8988T (cell line): ENCODE measurements at regions not wholly inside any gene's neighbourhood (a gene's known extent, or its start where the extent isn't known, plus 50 kb on each side); places are given as distances from the start of the nearest gene placed in this dataset.
"Not testable (repeated sequence)": the region's sequence is repeated elsewhere in the genome, so short reads cannot be mapped to it uniquely, and the experiment has no call there.

Source experiments
- DNase-seq: peaks from one replicate; pipeline ENCODE4 v3.0.0; 2011

DNA sequence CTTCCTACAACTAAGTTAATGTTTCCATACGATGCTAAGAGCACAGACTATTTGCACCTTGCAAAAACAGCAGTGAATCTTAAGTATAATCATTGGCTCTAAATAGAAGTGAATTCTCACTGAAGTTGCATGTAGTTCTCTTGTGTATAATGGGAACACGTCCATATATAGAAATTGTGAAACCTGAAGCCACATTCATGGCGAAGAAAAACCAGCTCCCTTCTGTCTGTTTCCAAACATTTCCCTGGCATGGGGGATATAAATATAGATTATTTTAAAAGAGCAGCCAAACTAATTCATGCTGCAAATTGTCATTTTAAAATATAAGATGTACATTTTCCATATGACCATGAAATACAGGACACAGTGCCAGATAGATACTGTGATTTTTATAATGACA, 71.1 kb downstream of the TRAM1L1 start:
- no peak for DNase-seq

DNA sequence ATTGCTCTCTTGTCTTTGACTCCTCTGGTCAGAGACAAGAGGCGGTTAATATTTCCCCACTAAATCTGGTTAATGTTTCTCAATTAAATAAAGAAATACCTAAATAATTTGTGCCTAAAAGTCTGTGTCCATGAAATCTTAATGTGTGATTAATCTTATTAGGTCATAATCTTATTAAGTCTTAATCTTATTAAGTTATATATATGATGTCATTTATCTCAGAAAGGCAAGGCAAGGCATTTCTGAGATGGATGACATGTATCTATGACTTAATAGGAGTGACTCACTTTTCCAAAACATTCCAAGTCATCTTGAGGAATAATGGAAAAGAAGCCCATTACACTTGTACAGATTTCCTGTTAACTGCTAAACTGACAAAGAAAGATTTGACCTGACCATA, 74.7 kb downstream of the TRAM1L1 start:
- no peak for DNase-seq

- DNase-seq = no peak
Observed at GRCh38 chr4:117001077-117001476, 84.3 kb downstream of the TRAM1L1 start.

GRCh38 chr4:116982656-116983055, 102.7 kb downstream of the TRAM1L1 start:
- no peak for DNase-seq

DNA sequence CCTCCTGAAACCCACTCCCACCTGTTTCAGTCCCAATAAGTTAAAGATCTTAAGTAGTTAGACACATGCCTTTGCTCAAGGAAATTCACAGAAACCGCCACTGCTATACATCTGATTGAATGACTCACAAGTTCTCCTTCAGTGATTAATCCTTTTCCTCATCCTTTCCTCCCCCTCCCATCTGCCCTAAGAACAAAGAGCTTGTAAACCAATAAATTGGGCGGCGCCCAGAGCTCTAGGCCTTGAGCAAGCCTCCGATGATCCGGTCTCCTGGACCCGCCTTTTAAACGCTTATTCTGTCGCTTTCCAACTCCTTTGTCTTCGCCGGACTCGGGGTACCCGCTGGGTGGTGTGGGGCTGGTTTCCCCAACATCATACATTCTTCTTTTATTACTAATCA, 104.9 kb downstream of the TRAM1L1 start:
- DNase-seq = not testable (repeated sequence)

GRCh38 chr4:116959045-116959444, 126.3 kb downstream of the TRAM1L1 start:
- no peak for DNase-seq

DNA sequence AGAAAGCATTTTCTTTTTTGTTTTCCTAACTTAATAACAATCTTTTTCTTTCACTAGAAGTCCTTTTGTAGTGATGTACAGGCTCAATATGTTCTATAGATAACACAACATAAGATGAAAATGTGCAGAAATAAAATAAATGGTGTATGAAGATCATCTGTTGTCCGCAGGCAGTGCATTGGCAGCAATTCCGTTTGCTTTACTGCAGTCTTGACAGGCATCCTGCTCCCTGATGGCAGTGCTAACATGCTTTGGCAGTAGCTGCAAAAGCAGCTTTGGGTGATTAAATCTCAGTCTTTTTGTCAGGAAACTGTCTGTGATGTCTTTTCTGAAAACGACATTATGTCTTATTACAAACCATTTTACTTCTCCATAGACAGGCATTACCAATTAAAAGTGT, 131.4 kb downstream of the TRAM1L1 start:
- no peak for DNase-seq

DNA sequence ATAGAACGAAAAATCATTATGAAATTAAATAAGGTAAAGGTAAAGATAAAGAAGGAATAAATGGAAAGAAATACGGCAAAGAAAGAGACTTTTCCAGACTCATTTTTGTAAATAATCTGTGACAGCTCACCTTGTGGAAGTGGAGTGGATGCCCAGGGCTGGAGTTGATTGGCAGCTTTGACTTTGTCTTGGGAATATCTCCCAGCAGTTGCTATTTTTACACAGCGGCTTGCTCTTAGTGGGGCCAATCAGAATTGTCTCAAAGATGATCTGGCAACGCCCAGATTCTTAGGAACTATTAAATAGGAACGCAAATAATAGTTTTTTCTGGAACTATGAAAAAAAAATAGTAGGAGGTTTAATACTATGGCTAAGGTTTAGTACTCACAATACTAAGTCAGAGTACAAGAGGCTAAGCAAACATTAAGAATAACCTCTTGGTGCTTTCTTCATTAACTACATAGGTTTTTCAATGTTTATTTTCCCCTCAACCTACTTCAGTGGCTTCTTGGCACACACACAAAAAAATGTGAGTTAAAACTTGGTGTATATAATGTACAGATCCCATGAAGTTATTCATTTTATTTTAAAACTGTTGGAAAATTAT, 132.7 kb downstream of the TRAM1L1 start:
- no peak for DNase-seq

DNA sequence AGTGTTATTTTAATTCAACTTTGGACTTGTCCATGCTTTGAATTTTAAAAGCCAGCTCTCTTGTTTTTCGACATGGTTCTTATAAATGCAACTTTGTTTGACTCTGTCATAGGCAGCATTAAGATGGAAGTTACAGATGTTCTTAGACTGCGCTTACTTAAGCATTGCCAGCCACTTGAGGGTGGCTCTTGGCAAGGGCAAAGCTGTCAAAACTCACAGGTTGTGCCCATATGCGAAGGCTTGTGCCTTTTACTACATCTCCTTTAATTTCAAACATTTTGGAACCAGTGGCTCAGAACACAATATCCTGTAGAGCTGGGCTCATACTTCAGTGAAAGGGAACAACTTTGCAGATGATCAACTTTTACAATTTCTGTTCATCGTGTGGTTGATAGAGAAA, 135.5 kb downstream of the TRAM1L1 start:
- no peak for DNase-seq

GRCh38 chr4:116942315-116942714, 143.1 kb downstream of the TRAM1L1 start:
- no peak for DNase-seq

GRCh38 chr4:116930329-116930728, 155.0 kb downstream of the TRAM1L1 start:
- DNase-seq = no peak

DNA sequence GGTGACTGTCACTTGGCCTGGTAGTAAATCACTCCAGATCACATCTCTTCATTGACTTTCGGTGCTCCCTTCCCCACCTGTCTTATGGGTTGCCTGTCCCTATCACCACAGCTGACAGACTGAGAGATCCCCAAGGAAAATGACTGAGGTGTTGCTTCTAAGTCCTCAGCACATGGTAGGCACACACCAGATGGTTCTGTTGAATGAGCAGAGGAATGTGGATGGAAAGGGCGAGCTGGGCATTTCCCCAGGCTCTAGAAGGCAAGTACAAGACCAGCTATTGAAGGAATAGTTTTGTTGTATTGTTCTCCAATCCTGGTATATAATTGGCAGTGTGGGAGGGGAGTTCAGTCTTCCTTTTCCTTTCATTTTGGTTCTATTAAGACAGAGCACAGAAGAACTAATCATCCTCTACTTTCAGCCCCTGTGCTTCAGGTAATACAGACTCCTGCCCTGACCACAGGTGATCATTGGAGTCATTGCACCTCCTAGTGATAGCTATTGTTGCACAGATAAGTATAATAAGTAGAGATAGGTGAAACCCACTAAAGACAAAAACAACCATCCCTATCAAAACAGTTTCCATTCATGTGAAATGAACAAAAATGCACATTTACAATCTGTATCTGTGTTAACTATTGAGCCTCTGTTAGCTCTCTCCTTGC, 158.6 kb downstream of the TRAM1L1 start:
- no peak for DNase-seq

DNA sequence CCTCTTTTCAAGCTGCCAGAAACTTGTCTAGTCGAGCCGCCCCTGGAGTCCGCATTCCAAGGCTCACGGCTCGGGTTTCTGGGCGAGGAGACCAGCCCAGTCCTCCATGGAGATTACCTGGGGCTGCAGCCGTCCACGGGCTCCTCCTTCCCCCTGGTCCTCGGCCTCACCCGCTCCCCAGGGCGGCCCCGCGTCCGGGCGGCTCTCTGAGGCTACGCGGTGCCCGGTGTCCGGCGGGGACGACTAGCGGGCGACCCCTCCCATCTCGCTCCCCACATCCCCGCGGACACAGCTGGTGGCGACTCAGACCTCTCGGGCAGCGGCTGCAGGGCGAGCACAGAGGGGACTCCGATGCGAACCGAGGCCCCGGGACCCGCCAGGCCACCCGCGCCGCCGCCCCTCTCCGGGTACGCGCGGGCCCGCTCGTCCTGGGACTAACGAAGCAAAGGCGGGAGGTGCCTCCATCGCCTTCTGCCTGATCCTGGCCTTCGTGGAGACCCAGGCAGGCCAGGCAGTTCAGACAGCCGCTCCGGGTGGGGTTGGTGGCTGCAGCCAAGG, 159.4 kb downstream of the TRAM1L1 start:
- DNase-seq = no peak

DNA sequence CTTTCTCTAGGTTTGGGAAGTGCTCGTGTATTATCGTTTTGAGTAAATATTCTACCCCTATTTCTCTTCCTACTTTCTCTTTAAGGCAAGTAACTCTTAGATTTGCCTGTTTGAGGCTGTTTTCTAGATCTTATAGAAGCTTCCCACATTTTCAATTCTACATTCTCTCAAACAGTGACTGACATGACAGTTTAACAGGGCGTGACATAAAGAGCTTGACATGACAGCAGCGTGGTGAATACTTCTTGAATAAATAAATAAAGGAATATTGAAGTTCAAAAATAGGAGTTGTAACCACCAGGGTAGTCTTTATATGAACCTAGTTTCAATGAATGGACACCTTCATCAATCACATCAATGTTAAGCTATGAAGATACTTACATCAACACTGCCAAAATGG, 162.0 kb downstream of the TRAM1L1 start:
- DNase-seq = no peak

- DNase-seq = no peak
Observed at GRCh38 chr4:116913451-116913850, 171.9 kb downstream of the TRAM1L1 start.

DNA sequence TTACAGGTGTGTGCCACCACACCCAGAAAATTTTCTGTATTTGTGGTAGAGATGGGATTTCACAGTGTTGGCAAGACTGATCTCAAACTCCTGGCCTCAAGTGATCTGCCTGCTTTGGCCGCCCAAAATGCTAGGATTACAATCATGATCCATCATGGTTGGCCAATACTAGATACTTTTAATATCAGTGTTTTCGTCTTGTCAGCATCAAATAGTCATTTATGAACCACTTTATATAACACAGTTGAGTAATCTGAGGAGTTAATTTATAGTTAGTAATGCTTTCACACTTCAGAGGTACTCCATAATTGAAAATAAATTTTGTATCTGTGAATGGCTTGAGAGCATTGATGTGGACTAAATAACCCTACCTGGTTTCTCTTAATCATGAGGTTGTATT, 178.6 kb downstream of the TRAM1L1 start:
- no peak for DNase-seq

DNA sequence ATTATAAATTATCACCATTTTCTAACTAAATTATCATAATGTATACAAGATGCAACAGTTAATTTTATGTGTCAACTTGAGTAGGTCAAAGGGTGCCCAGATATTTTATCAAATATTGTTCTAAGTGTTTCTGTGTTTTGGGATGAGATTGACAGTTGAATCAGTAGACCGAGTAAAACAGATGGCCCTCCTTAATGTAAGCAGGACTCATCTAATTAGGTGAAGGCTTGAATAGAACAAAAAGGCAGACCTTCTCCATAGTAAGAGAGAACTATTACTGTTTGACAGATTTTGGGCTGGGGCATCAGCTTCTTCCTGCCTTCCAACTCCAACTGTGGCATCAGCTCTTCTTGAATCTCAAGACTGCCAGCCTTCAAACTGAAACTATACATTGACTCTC, 185.8 kb downstream of the TRAM1L1 start:
- DNase-seq = no peak

DNA sequence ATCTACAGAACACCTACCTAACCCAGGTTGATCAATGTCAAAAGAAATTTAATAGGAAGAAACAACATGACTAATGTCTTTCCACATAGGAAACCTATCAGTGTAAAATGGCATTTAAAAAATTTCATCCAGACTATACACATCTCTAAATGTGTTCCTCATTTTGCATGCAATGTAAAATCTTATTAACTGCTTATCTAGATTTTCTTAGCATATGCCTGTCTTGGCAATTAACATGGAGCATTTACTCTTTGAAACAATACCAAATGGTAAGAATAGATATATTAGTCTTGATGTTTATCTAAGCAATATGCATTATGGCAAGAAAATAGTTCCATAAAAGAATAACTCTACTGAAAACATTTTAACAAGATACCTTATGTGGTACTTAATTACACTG, 199.8 kb downstream of the TRAM1L1 start:
- no peak for DNase-seq

DNA sequence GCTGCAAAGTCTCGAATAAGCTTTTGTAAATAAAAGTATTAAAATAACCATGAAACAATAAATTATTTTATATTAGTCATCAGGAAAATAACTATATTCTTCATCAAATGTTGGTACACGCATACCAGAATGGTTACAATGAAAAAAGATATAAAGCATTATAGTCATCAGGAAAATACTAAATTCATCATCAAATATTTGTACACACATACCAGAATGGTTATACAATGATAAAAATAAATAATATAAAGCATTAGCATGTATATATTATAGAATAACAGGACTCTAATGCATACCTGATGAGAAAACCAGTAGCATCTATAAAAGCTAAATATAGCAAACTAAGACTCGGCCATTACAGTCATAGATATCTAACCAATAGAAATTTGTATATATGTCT, 202.9 kb downstream of the TRAM1L1 start:
- no peak for DNase-seq

- no peak for DNase-seq
Observed at GRCh38 chr4:116881077-116881476, 204.3 kb downstream of the TRAM1L1 start.

DNA sequence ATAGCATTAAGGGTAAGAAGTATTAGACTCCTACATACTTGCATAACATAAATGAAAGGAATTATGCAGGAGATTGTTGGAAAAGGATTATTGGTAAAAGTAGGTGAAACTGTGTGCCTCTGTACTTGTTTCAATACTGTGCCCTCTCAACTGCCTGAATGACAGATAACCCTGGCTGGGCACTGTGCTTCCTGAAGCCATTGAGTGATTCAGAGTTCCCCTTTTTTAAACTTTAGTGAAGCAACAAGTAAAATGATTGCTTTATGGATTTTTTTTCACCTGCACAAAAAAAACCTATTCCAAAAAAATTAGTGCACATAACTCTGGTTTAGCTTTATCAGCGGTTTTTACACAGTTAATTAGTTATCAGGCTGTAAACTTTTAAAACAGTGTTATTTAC, 204.8 kb downstream of the TRAM1L1 start:
- DNase-seq = no peak

DNA sequence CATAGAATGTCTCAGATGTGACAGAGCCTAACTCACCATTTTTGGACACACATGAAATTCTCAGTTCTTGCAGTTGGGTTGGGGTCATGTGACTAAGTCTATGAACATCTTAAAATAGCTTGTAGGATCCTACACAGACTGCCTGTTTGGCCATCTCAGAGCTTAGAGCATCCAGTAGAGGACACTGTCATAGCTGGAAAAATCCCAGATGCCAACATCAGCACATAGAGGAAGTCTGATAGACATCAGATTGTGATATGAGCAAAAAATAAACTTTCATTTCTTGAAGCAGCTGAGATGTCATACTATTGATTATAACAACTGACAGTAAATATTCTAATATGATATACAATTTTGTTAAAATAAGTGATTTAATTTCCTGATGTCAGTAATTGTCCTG, 207.1 kb downstream of the TRAM1L1 start:
- no peak for DNase-seq

DNA sequence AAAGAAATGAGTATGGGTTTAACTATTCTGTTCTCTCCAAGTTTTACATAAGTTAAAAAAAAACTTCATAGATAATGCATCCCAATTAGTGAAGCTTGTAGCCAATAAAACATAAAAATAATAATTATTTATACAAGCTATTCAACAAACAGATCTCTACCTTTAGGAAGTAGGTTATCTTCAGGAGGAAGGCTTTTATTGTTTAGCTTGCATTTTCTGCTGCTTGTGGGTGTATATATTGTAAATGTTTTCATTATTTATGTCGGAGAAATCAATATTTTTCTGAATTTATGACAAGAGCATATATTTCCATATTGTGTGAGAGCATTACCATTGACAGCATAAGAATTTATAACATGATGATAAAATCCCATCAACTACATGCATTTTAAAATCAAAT, 208.3 kb downstream of the TRAM1L1 start:
- DNase-seq = no peak

DNA sequence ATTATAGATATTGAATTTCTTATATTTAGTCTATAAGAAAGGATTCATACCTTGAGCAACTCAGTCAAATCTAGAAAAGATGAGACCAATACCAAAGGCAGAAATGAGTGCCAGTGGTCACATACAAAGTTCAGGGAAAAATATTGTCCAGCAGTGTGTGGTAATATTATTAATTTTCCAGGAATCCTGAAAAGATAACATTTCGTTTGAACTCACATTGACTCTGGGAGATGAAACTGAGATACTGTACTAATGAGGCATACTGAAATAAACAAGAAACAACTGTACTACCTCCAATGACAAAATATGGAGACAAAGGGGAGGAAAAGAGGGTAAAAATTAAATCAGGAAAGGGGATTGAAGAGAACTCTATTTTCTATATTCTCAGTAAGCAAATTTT, 212.4 kb downstream of the TRAM1L1 start:
- no peak for DNase-seq

DNA sequence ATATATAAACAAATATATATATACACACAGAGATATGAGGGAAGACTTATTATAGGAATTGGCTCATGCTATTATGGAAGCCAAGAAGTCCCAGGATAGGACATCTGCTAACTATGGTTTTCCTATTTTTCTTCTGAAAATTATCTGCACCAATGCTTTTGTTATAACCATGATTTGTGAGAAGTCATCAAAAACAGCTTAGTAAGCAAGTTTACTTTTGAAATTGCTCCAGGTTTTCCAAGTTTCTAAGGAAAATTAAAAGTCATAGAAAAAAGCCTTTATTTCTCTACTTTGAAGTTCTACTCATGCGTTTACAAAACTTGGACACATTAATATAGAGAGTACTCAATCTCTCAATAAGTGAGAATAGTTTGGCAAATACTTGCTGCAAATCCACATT, 213.1 kb downstream of the TRAM1L1 start:
- no peak for DNase-seq
